ENCODE measurements at regions not wholly inside any gene's neighbourhood (a gene's known extent, or its start where the extent isn't known, plus 50 kb on each side); places are given as distances from the start of the nearest gene placed in this dataset.

- TF ChIP-seq POLR2A (IDR thresholded peaks at IDR 0.05) (no peak), CTCF (IDR thresholded peaks at IDR 0.05 in 8 of 11, conservative IDR thresholded peaks at IDR 0.05 in 3 of 11) (no peak)
These were observed 125.4 kb downstream of the ATPSCKMT start for GRCh38 chr5:10124287-10124686.
